Parathyroid adenoma (tissue), 2 donors: ENCODE measurements at regions not wholly inside any gene's neighbourhood (a gene's known extent, or its start where the extent isn't known, plus 50 kb on each side); places are given as distances from the start of the nearest gene placed in this dataset.
A peak's percentile ranks its signal among the peaks of the same experiment; 100 is the strongest.

Source experiments
- H2AFZ ChIP-seq: fragments of 300-600 bp; sonication (generic); one replicate; pipeline ENCODE4 v1.7.0; 2017; ENCODE audit warnings: antibody characterized with exemption, mild to moderate bottlenecking
- H3K27ac ChIP-seq: fragments of 300-600 bp; sonication (generic); one replicate; pipeline ENCODE4 v1.7.0; 2017
- H3K27me3 ChIP-seq: fragments of 300-600 bp; sonication (generic); one replicate; pipeline ENCODE4 v1.7.0; 2017; ENCODE audit warnings: low read length; ENCODE audit not compliant: control insufficient read depth, insufficient read depth
- H3K36me3 ChIP-seq: fragments of 300-600 bp; sonication (generic); one replicate; pipeline ENCODE4 v1.7.0; 2017; ENCODE audit warnings: low read length; ENCODE audit not compliant: control insufficient read depth, insufficient read depth
- H3K4me1 ChIP-seq: fragments of 300-600 bp; sonication (generic); one replicate; pipeline ENCODE4 v1.7.0; 2017; ENCODE audit warnings: control low read depth
- H3K4me2 ChIP-seq: fragments of 300-600 bp; sonication (generic); one replicate; pipeline ENCODE4 v1.7.0; 2017; ENCODE audit warnings: low read length
- H3K4me3 ChIP-seq: fragments of 300-600 bp; sonication (generic); one replicate; pipeline ENCODE4 v1.7.0; 2017; ENCODE audit warnings: low read depth, low read length
- H3K79me2 ChIP-seq: fragments of 300-600 bp; sonication (generic); one replicate; pipeline ENCODE4 v1.7.0; 2017; ENCODE audit warnings: control low read depth
- H3K9ac ChIP-seq: fragments of 300-600 bp; sonication (generic); one replicate; pipeline ENCODE4 v1.7.0; 2017; ENCODE audit warnings: mild to moderate bottlenecking
- H3K9me3 ChIP-seq: fragments of 300-600 bp; sonication (generic); one replicate; pipeline ENCODE4 v1.7.0; 2017; ENCODE audit warnings: low read length; ENCODE audit not compliant: control insufficient read depth
- CTCF ChIP-seq: fragments of 300-600 bp; sonication (generic); IDR thresholded peaks from one replicate; pipeline ENCODE4 v1.7.0; 2017; ENCODE audit warnings: antibody characterized with exemption, mild to moderate bottlenecking
- donor health status: primary hyperparathyroidism.

GRCh38 chr3:61369678-61370077 is 118.4 kb upstream of the FHIT start:
- Histone ChIP-seq H3K4me1 (no peaks in the 10 kb centered on the region), H3K9me3 (no peaks in the 10 kb centered on the region), H3K27ac (no peak overlapping the region), H3K4me3 (no peak overlapping the region), H2AFZ (no peak overlapping the region), H3K27me3 (no peaks in the 10 kb centered on the region), H3K4me2 (no peak overlapping the region), H3K79me2 (no peaks in the 10 kb centered on the region), H3K9ac (no peak overlapping the region), H3K36me3 (no peaks in the 10 kb centered on the region)
- TF ChIP-seq CTCF = no peak

GRCh38 chr3:61371123-61371522 is 119.9 kb upstream of the FHIT start:
- TF ChIP-seq CTCF = no peak
- Histone ChIP-seq H3K36me3 (no peaks in the 10 kb centered on the region), H3K9ac (no peak overlapping the region), H3K4me2 (no peak overlapping the region), H3K4me3 (no peak overlapping the region), H3K4me1 (no peaks in the 10 kb centered on the region), H3K27me3 (no peaks in the 10 kb centered on the region), H3K9me3 (no peaks in the 10 kb centered on the region), H3K79me2 (no peaks in the 10 kb centered on the region), H3K27ac (no peak overlapping the region), H2AFZ (no peak overlapping the region)

GRCh38 chr3:61372723-61373122 is 121.5 kb upstream of the FHIT start:
- Histone ChIP-seq H3K27me3 (no peaks in the 10 kb centered on the region), H3K4me1 (no peaks in the 10 kb centered on the region), H3K79me2 (no peaks in the 10 kb centered on the region), H3K36me3 (no peaks in the 10 kb centered on the region), H3K4me3 (no peak overlapping the region), H3K9me3 (no peaks in the 10 kb centered on the region), H2AFZ (no peak overlapping the region), H3K27ac (no peak overlapping the region), H3K4me2 (no peak overlapping the region), H3K9ac (no peak overlapping the region)
- no peak for TF ChIP-seq CTCF

- H3K4me1 ChIP-seq = no peaks in the 10 kb centered on the region
- H3K9ac ChIP-seq = no peak overlapping the region
- H3K27me3 ChIP-seq = no peaks in the 10 kb centered on the region
- no peaks in the 10 kb centered on the region for H3K79me2 ChIP-seq
- no peak overlapping the region for H3K4me2 ChIP-seq
- no peaks in the 10 kb centered on the region for H3K36me3 ChIP-seq
- no peak for TF ChIP-seq CTCF
- no peak overlapping the region for H2AFZ ChIP-seq
- H3K27ac ChIP-seq = no peak overlapping the region
- no peak overlapping the region for H3K4me3 ChIP-seq
- no peaks in the 10 kb centered on the region for H3K9me3 ChIP-seq
Measured at GRCh38 chr3:61378311-61378710, 127.1 kb upstream of the FHIT start.

- Histone ChIP-seq H3K4me2 (no peak overlapping the region), H3K4me3 (no peak overlapping the region), H3K9ac (no peak overlapping the region), H3K27me3 (no peaks in the 10 kb centered on the region), H3K4me1 (no peaks in the 10 kb centered on the region), H2AFZ (peak overlapping the region; percentile 10), H3K9me3 (no peaks in the 10 kb centered on the region), H3K27ac (no peak overlapping the region), H3K36me3 (no peaks in the 10 kb centered on the region), H3K79me2 (no peaks in the 10 kb centered on the region)
- TF ChIP-seq CTCF = peak; percentile 77
Measured at GRCh38 chr3:61381745-61382392, 130.6 kb upstream of the FHIT start.
